IMR-90 (cell line): ENCODE measurements at regions not wholly inside any gene's neighbourhood (a gene's known extent, or its start where the extent isn't known, plus 50 kb on each side); places are given as distances from the start of the nearest gene placed in this dataset.

Experiments used
- ATAC-seq: fragments of 200-7000 bp; cut with Tn5 transposase; 2 replicates; pipeline ENCODE4 v1.9.1; 2020; ENCODE audit warnings: low read depth, mild to moderate bottlenecking, moderate library complexity
- BruUV-seq: library from RNA; stranded (reverse); fragments of 400-500 nt; replicated peaks from 2 replicates; lab custom pipeline; 2021; lab: Mats Ljungman, UMichigan
- CTCF ChIA-PET: fragments of 300-600 bp; formaldehyde crosslinking; extraction: SDS; loops from one replicate; lab custom pipeline; 2021; ENCODE audit warnings: antibody characterized with exemption; lab: Yijun Ruan, JAX
- POLR2A ChIA-PET: fragments of 300-600 bp; sonication (Branson Sonifier 250); formaldehyde crosslinking; loops from one replicate; lab custom pipeline; 2022; ENCODE audit warnings: antibody characterized with exemption; ENCODE audit not compliant: unreplicated experiment; lab: Charles Lee
- DNase-seq: peaks from one replicate; pipeline ENCODE4 v3.0.0; 2013
- H2AFZ ChIP-seq: replicated peaks from 2 replicates; pipeline ENCODE3; 2013; ENCODE audit warnings: low read length, mild to moderate bottlenecking; ENCODE audit not compliant: poor library complexity
- H2AK5ac ChIP-seq: 2 replicates; pipeline ENCODE4 v1.6.1; 2013; ENCODE audit warnings: low read depth, low read length, inconsistent platforms
- H2AK9ac ChIP-seq: replicated peaks from 2 replicates; pipeline ENCODE3; 2013; ENCODE audit warnings: mild to moderate bottlenecking, low read depth, low read length, moderate library complexity; ENCODE audit not compliant: poor library complexity
- H2BK120ac ChIP-seq: 2 replicates; pipeline ENCODE4 v1.6.1; 2013; ENCODE audit warnings: low read depth, low read length, inconsistent platforms
- H2BK15ac ChIP-seq: 3 replicates; pipeline ENCODE4 v1.6.1; 2013; ENCODE audit warnings: low read depth, low read length, inconsistent platforms
- H2BK20ac ChIP-seq: 2 replicates; pipeline ENCODE4 v1.6.1; 2013; ENCODE audit warnings: low read depth, mild to moderate bottlenecking, inconsistent platforms, low read length, moderate library complexity
- H2BK5ac ChIP-seq: 2 replicates; pipeline ENCODE4 v1.6.1; 2013; ENCODE audit warnings: mild to moderate bottlenecking, low read depth, low read length, inconsistent platforms; ENCODE audit not compliant: poor library complexity, severe bottlenecking
- H3K14ac ChIP-seq: replicated peaks from 2 replicates; pipeline ENCODE4 v1.6.1; 2013; ENCODE audit warnings: low read depth, low read length, inconsistent platforms
- H3K18ac ChIP-seq: 2 replicates; pipeline ENCODE4 v1.6.1; 2013; ENCODE audit warnings: low read depth, low read length, control low read depth
- H3K23ac ChIP-seq: 2 replicates; pipeline ENCODE4 v1.6.1; 2013; ENCODE audit warnings: low read depth, low read length, inconsistent platforms
- H3K27ac ChIP-seq: 2 replicates; pipeline ENCODE4 v1.5.1; 2013; ENCODE audit warnings: mild to moderate bottlenecking, control low read depth, low read length; ENCODE audit not compliant: insufficient read depth
- H3K27me3 ChIP-seq: 2 replicates; pipeline ENCODE4 v1.6.1; 2013; ENCODE audit warnings: low read length; ENCODE audit not compliant: control insufficient read depth, insufficient read depth
- H3K36me3 ChIP-seq: 2 replicates; pipeline ENCODE4 v1.6.1; 2013; ENCODE audit warnings: low read length, mixed read lengths; ENCODE audit not compliant: control insufficient read depth, insufficient read depth
- H3K4ac ChIP-seq: 2 replicates; pipeline ENCODE4 v1.6.1; 2013; ENCODE audit warnings: low read depth, low read length, inconsistent platforms
- H3K4me1 ChIP-seq: 2 replicates; pipeline ENCODE4 v1.6.1; 2013; ENCODE audit warnings: low read length, mixed read lengths; ENCODE audit not compliant: control insufficient read depth, insufficient read depth
- H3K4me2 ChIP-seq: 2 replicates; pipeline ENCODE4 v1.6.1; 2013; ENCODE audit warnings: low read depth, mild to moderate bottlenecking, control low read depth, low read length, moderate library complexity
- H3K4me3 ChIP-seq: 2 replicates; pipeline ENCODE4 v1.5.1; 2013; ENCODE audit warnings: low read depth, mild to moderate bottlenecking, control low read depth, low read length, moderate library complexity; ENCODE audit not compliant: insufficient read depth
- H3K56ac ChIP-seq: 2 replicates; pipeline ENCODE4 v1.6.1; 2013; ENCODE audit warnings: low read length, inconsistent platforms; ENCODE audit not compliant: insufficient read depth; ENCODE audit errors: extremely low read depth
- H3K79me1 ChIP-seq, 2 experiments: 2 replicates each; pipeline ENCODE4 v1.6.1; 2013; ENCODE audit warnings: low read length in 2 of 2, inconsistent platforms in 1 of 2, low read depth in 1 of 2
- H3K9ac ChIP-seq: 2 replicates; pipeline ENCODE4 v1.6.1; 2013; ENCODE audit warnings: low read depth, low read length, control low read depth
- H3K9me1 ChIP-seq: 2 replicates; pipeline ENCODE4 v1.6.1; 2013; ENCODE audit warnings: low read length, inconsistent platforms; ENCODE audit not compliant: insufficient read depth
- H3K9me3 ChIP-seq: 2 replicates; pipeline ENCODE4 v1.6.1; 2013; ENCODE audit warnings: low read length; ENCODE audit not compliant: control insufficient read depth, insufficient read depth
- H4K20me1 ChIP-seq: 2 replicates; pipeline ENCODE4 v1.6.1; 2013; ENCODE audit warnings: low read length, inconsistent platforms; ENCODE audit not compliant: insufficient read depth
- H4K5ac ChIP-seq: 2 replicates; pipeline ENCODE4 v1.6.1; 2013; ENCODE audit warnings: mild to moderate bottlenecking, low read depth, low read length, control low read depth
- H4K8ac ChIP-seq, 2 experiments: 2 replicates each; pipeline ENCODE4 v1.6.1; 2013; ENCODE audit warnings: low read depth in 2 of 2, low read length in 2 of 2, control low read depth in 1 of 2, inconsistent platforms in 1 of 2
- H4K91ac ChIP-seq: 2 replicates; pipeline ENCODE4 v1.6.1; 2013; ENCODE audit warnings: low read depth, low read length, inconsistent platforms; ENCODE audit not compliant: insufficient read depth
- BHLHE40 ChIP-seq: fragments of 150-350 bp; IDR thresholded peaks from 2 replicates; pipeline ENCODE4 v1.6.1; 2016; ENCODE audit warnings: mild to moderate bottlenecking, low read depth, low read length
- CEBPB ChIP-seq: IDR thresholded peaks from 2 replicates; pipeline ENCODE4 v1.6.1; 2012; ENCODE audit warnings: low read depth, low read length, improper control_type of control experiment
- CHD1 ChIP-seq: IDR thresholded peaks from 2 replicates; pipeline ENCODE4 v1.6.1; 2012; ENCODE audit warnings: low read depth, low read length, improper control_type of control experiment
- CTCF ChIP-seq: conservative IDR thresholded peaks from 2 replicates; pipeline ENCODE4 v1.5.1; 2012; ENCODE audit warnings: mild to moderate bottlenecking, low read depth, low read length, improper control_type of control experiment
- ELK1 ChIP-seq: fragments of 150-350 bp; IDR thresholded peaks from 2 replicates; pipeline ENCODE4 v1.6.1; 2016; ENCODE audit warnings: low read depth, mild to moderate bottlenecking, low read length, moderate library complexity, borderline replicate concordance
- FOS ChIP-seq: fragments of 150-350 bp; IDR thresholded peaks from 2 replicates; pipeline ENCODE4 v1.6.1; 2016; ENCODE audit warnings: low read depth, low read length
- MAFK ChIP-seq: IDR thresholded peaks from 2 replicates; pipeline ENCODE4 v1.6.1; 2012; ENCODE audit warnings: low read depth, low read length, improper control_type of control experiment
- MAZ ChIP-seq: IDR thresholded peaks from 2 replicates; pipeline ENCODE4 v1.6.1; 2012; ENCODE audit warnings: low read depth, mild to moderate bottlenecking, low read length, improper control_type of control experiment, moderate library complexity, borderline replicate concordance
- MXI1 ChIP-seq: IDR thresholded peaks from 2 replicates; pipeline ENCODE4 v1.6.1; 2012; ENCODE audit warnings: low read depth, mild to moderate bottlenecking, low read length, moderate library complexity, borderline replicate concordance
- NFE2L2 ChIP-seq: fragments of 150-350 bp; IDR thresholded peaks from 2 replicates; pipeline ENCODE4 v1.6.1; 2016; ENCODE audit warnings: low read depth, mild to moderate bottlenecking, low read length
- POLR2A ChIP-seq: IDR thresholded peaks from 2 replicates; pipeline ENCODE4 v1.6.1; 2012; ENCODE audit warnings: mild to moderate bottlenecking, low read depth, low read length
- RAD21 ChIP-seq: IDR thresholded peaks from 2 replicates; pipeline ENCODE4 v1.6.1; 2012; ENCODE audit warnings: low read length, improper control_type of control experiment
- RCOR1 ChIP-seq: IDR thresholded peaks from 2 replicates; pipeline ENCODE4 v1.6.1; 2012; ENCODE audit warnings: mild to moderate bottlenecking, low read length, improper control_type of control experiment; ENCODE audit not compliant: insufficient replicate concordance
- RFX5 ChIP-seq: IDR thresholded peaks from 2 replicates; pipeline ENCODE4 v1.8.0; 2012; ENCODE audit warnings: low read depth, mild to moderate bottlenecking, low read length, moderate library complexity
- SMC3 ChIP-seq: fragments of 150-350 bp; IDR thresholded peaks from 2 replicates; pipeline ENCODE4 v1.6.1; 2016; ENCODE audit warnings: low read depth, mild to moderate bottlenecking, antibody characterized with exemption, low read length, moderate library complexity
- dilution Hi-C: fragments of 300-500 bp; cut with HindIII; formaldehyde crosslinking; loops from one replicate; pipeline ENCODE4 v1.14.3; 2018; ENCODE audit warnings: low sequenced_read_pairs; ENCODE audit not compliant: unreplicated experiment
- in situ Hi-C: fragments of 300-500 bp; cut with MboI; formaldehyde crosslinking; loops from 3 replicates; pipeline ENCODE4 v1.14.3; 2019; ENCODE audit warnings: low sequenced_read_pairs, inconsistent platforms, mixed read lengths
- intact Hi-C: fragments of 100-400 bp; cut with micrococcal nuclease; formaldehyde crosslinking; loops from 2 replicates; pipeline ENCODE4 v1.10.0; 2022
- TF ChIP-seq, protein P1 (sequence below): fragments of 150-350 bp; IDR thresholded peaks from 2 replicates; pipeline ENCODE4 v1.6.1; 2017; ENCODE audit warnings: mild to moderate bottlenecking, antibody characterized with exemption, low read length, low read depth

DNA sequence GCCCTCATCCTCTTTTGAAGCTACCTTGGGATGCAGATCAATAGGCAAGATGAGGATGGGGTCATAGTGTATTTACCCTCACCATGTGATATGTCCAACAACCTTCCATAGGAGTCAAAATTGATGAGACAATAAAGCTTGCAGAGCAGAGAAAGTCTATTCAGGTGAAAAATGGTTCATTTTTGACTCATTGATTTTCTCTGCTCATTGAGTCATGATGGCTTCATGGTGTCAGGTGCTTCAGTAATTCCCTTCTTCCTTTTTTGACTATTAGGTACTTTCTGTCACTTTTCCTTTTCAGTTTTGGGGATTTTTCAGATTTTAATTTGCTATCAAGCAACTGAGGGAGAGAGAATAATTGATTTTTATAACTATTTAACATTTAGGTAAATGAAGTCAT is 55.9 kb upstream of the IL2 start:
- ATAC-seq (no peak), DNase-seq (no peak)
- intact Hi-C loops (no loop called here), in situ Hi-C loops (no loop called here), dilution Hi-C loops (no loop called here)
- no peak overlapping the region for H4K8ac ChIP-seq
- ChIA-PET POLR2A (no interaction called here), CTCF (no interaction called here)
- H3K23ac ChIP-seq, result no peak overlapping the region
- no peak for TF ChIP-seq CTCF
- TF ChIP-seq, protein P1, sequence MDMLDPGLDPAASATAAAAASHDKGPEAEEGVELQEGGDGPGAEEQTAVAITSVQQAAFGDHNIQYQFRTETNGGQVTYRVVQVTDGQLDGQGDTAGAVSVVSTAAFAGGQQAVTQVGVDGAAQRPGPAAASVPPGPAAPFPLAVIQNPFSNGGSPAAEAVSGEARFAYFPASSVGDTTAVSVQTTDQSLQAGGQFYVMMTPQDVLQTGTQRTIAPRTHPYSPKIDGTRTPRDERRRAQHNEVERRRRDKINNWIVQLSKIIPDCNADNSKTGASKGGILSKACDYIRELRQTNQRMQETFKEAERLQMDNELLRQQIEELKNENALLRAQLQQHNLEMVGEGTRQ, result no peak
- no peak for TF ChIP-seq MAFK
- no peak for TF ChIP-seq RCOR1
- no peak for TF ChIP-seq MXI1
- TF ChIP-seq POLR2A, result no peak
- no peak for TF ChIP-seq FOS
- TF ChIP-seq CEBPB, result no peak
- no peak for TF ChIP-seq MAZ
- no peak for TF ChIP-seq BHLHE40
- no peak for TF ChIP-seq ELK1
- TF ChIP-seq CHD1, result no peak
- TF ChIP-seq NFE2L2, result no peak
- TF ChIP-seq RAD21, result no peak
- no peak for TF ChIP-seq RFX5
- TF ChIP-seq SMC3, result no peak
- H2AK9ac ChIP-seq, result no peak overlapping the region
- H2BK120ac ChIP-seq, result no peak overlapping the region
- no peak overlapping the region for H4K91ac ChIP-seq
- H4K20me1 ChIP-seq, result no peaks in the 10 kb centered on the region
- no peak overlapping the region for H3K4me3 ChIP-seq
- BruUV-seq, result no TSS peak
- H3K9me1 ChIP-seq, result no peaks in the 10 kb centered on the region
- no peak overlapping the region for H3K18ac ChIP-seq
- no peak overlapping the region for H3K4ac ChIP-seq
- peaks cover 13% of the 10 kb centered on the region for H3K27me3 ChIP-seq
- H3K27ac ChIP-seq, result no peak overlapping the region
- H4K5ac ChIP-seq, result no peak overlapping the region
- H2BK15ac ChIP-seq, result no peak overlapping the region
- H3K9me3 ChIP-seq, result no peaks in the 10 kb centered on the region
- H2BK20ac ChIP-seq, result no peak overlapping the region
- no peak overlapping the region for H3K56ac ChIP-seq
- H3K4me1 ChIP-seq, result no peaks in the 10 kb centered on the region
- no peak overlapping the region for H3K4me2 ChIP-seq
- H3K9ac ChIP-seq, result no peak overlapping the region
- H3K14ac ChIP-seq, result no peak overlapping the region
- H2AFZ ChIP-seq, result no peak overlapping the region
- no peaks in the 10 kb centered on the region for H3K36me3 ChIP-seq
- no peak overlapping the region for H2AK5ac ChIP-seq
- no peaks in the 10 kb centered on the region for H3K79me1 ChIP-seq
- H2BK5ac ChIP-seq, result no peak overlapping the region
